DMS79 treated with DMSO at 0.1 percent for 48 hours (cell line): ENCODE measurements at regions not wholly inside any gene's neighbourhood (a gene's known extent, or its start where the extent isn't known, plus 50 kb on each side); places are given as distances from the start of the nearest gene placed in this dataset.

Experiments
- DNase-seq: peaks from one replicate; lab custom pipeline; 2025; lab: John Stamatoyannopoulos, UW

- DNase-seq = no peak
Measured at GRCh38 chr11:37621662-37622061, 1023.6 kb upstream of the RAG2 start.

- no peak for DNase-seq
Measured at GRCh38 chr11:37616291-37616690, 1018.3 kb upstream of the RAG2 start.

- DNase-seq = no peak
Measured at GRCh38 chr11:37613031-37613430, 1015.0 kb upstream of the RAG2 start.

- DNase-seq = no peak
Measured at GRCh38 chr11:37612146-37612545, 1014.1 kb upstream of the RAG2 start.

GRCh38 chr11:37605229-37605628, 1007.2 kb upstream of the RAG2 start:
- no peak for DNase-seq

GRCh38 chr11:37598381-37598780, 1000.3 kb upstream of the RAG2 start:
- no peak for DNase-seq

- DNase-seq = no peak
Measured at GRCh38 chr11:37597776-37598175, 999.7 kb upstream of the RAG2 start.

- DNase-seq = no peak
Measured at GRCh38 chr11:37595845-37596244, 997.8 kb upstream of the RAG2 start.

- no peak for DNase-seq
Measured at GRCh38 chr11:37574361-37574760, 976.3 kb upstream of the RAG2 start.

- no peak for DNase-seq
Measured at GRCh38 chr11:37572491-37573171, 974.6 kb upstream of the RAG2 start.

- no peak for DNase-seq
Measured at GRCh38 chr11:37571246-37571645, 973.2 kb upstream of the RAG2 start.

GRCh38 chr11:37560991-37561390, 963.0 kb upstream of the RAG2 start:
- no peak for DNase-seq

GRCh38 chr11:37560346-37560745, 962.3 kb upstream of the RAG2 start:
- no peak for DNase-seq

- DNase-seq = no peak
Measured at GRCh38 chr11:37558619-37559210, 960.7 kb upstream of the RAG2 start.

GRCh38 chr11:37557990-37558389, 960.0 kb upstream of the RAG2 start:
- no peak for DNase-seq

- no peak for DNase-seq
Measured at GRCh38 chr11:37552284-37552683, 954.2 kb upstream of the RAG2 start.

GRCh38 chr11:37544491-37544890, 946.5 kb upstream of the RAG2 start:
- DNase-seq = no peak

GRCh38 chr11:37533830-37534229, 935.8 kb upstream of the RAG2 start:
- DNase-seq = no peak

- no peak for DNase-seq
Measured at GRCh38 chr11:37533087-37533486, 935.1 kb upstream of the RAG2 start.

- no peak for DNase-seq
Measured at GRCh38 chr11:37532271-37532670, 934.2 kb upstream of the RAG2 start.

GRCh38 chr11:37527545-37527944, 929.5 kb upstream of the RAG2 start:
- DNase-seq = no peak

GRCh38 chr11:37525336-37525735, 927.3 kb upstream of the RAG2 start:
- DNase-seq = no peak

GRCh38 chr11:37519781-37520180, 921.7 kb upstream of the RAG2 start:
- no peak for DNase-seq

GRCh38 chr11:37512156-37512780, 914.2 kb upstream of the RAG2 start:
- no peak for DNase-seq
